ENCODE measurements at regions not wholly inside any gene's neighbourhood (a gene's known extent, or its start where the extent isn't known, plus 50 kb on each side); places are given as distances from the start of the nearest gene placed in this dataset.

GRCh38 chr1:112059679-112060078 lies 70.2 kb upstream of the KCND3 start:
- H3K36me3 ChIP-seq (ENCODE audit: insufficient read depth, low read length): no peaks in the 10 kb centered on the region
- TF ChIP-seq, protein P1, sequence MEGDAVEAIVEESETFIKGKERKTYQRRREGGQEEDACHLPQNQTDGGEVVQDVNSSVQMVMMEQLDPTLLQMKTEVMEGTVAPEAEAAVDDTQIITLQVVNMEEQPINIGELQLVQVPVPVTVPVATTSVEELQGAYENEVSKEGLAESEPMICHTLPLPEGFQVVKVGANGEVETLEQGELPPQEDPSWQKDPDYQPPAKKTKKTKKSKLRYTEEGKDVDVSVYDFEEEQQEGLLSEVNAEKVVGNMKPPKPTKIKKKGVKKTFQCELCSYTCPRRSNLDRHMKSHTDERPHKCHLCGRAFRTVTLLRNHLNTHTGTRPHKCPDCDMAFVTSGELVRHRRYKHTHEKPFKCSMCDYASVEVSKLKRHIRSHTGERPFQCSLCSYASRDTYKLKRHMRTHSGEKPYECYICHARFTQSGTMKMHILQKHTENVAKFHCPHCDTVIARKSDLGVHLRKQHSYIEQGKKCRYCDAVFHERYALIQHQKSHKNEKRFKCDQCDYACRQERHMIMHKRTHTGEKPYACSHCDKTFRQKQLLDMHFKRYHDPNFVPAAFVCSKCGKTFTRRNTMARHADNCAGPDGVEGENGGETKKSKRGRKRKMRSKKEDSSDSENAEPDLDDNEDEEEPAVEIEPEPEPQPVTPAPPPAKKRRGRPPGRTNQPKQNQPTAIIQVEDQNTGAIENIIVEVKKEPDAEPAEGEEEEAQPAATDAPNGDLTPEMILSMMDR (conservative IDR thresholded peaks at IDR 0.05; ENCODE audit: low read length): no peak
- TF ChIP-seq EZH2phosphoT487 (IDR thresholded peaks at IDR 0.05; ENCODE audit: borderline replicate concordance): no peak
- H3K27me3 ChIP-seq (ENCODE audit: insufficient read depth, low read length, poor library complexity, severe bottlenecking): no peaks in the 10 kb centered on the region
- H3K79me2 ChIP-seq (ENCODE audit: insufficient read depth, low read length): no peaks in the 10 kb centered on the region
- H3F3A ChIP-seq (ENCODE audit: low read depth): no peaks in the 10 kb centered on the region
- no peaks in the 10 kb centered on the region for H3K4me1 ChIP-seq (ENCODE audit: insufficient read depth, low read length, poor library complexity, severe bottlenecking)
- no peaks in the 10 kb centered on the region for H3K9me2 ChIP-seq (replicated peaks; ENCODE audit: low read depth, low read length)
- no peak overlapping the region for H2AFZ ChIP-seq (ENCODE audit: low read length)
- no peak overlapping the region for H3K9ac ChIP-seq (ENCODE audit: low read depth, low read length, poor library complexity, severe bottlenecking)
- no peaks in the 10 kb centered on the region for H3K9me3 ChIP-seq (ENCODE audit: insufficient read depth, low read depth, low read length)
- no peak overlapping the region for H3K4me3 ChIP-seq (ENCODE audit: low read length, poor library complexity, severe bottlenecking)
- H4K20me1 ChIP-seq (ENCODE audit: insufficient read depth, low read length, poor library complexity, severe bottlenecking): no peaks in the 10 kb centered on the region
- H3K4me2 ChIP-seq (ENCODE audit: low read depth, low read length, poor library complexity, severe bottlenecking): no peak overlapping the region

GRCh38 chr1:112060261-112060660 lies 70.8 kb upstream of the KCND3 start:
- no peak for TF ChIP-seq EZH2phosphoT487 (IDR thresholded peaks at IDR 0.05; ENCODE audit: borderline replicate concordance)
- TF ChIP-seq, protein P1 (conservative IDR thresholded peaks at IDR 0.05; ENCODE audit: low read length): no peak
- Histone ChIP-seq H3K36me3 (ENCODE audit: insufficient read depth, low read length) (no peaks in the 10 kb centered on the region), H3K4me1 (ENCODE audit: insufficient read depth, low read length, poor library complexity, severe bottlenecking) (no peaks in the 10 kb centered on the region), H2AFZ (ENCODE audit: low read length) (no peak overlapping the region), H3K4me2 (ENCODE audit: low read depth, low read length, poor library complexity, severe bottlenecking) (no peak overlapping the region), H3K27me3 (ENCODE audit: insufficient read depth, low read length, poor library complexity, severe bottlenecking) (no peaks in the 10 kb centered on the region), H3K9ac (ENCODE audit: low read depth, low read length, poor library complexity, severe bottlenecking) (no peak overlapping the region), H3K4me3 (ENCODE audit: low read length, poor library complexity, severe bottlenecking) (no peak overlapping the region), H3F3A (ENCODE audit: low read depth) (no peaks in the 10 kb centered on the region), H3K9me3 (ENCODE audit: insufficient read depth, low read depth, low read length) (no peaks in the 10 kb centered on the region), H3K79me2 (ENCODE audit: insufficient read depth, low read length) (no peaks in the 10 kb centered on the region), H3K9me2 (replicated peaks; ENCODE audit: low read depth, low read length) (no peaks in the 10 kb centered on the region), H4K20me1 (ENCODE audit: insufficient read depth, low read length, poor library complexity, severe bottlenecking) (no peaks in the 10 kb centered on the region)

DNA sequence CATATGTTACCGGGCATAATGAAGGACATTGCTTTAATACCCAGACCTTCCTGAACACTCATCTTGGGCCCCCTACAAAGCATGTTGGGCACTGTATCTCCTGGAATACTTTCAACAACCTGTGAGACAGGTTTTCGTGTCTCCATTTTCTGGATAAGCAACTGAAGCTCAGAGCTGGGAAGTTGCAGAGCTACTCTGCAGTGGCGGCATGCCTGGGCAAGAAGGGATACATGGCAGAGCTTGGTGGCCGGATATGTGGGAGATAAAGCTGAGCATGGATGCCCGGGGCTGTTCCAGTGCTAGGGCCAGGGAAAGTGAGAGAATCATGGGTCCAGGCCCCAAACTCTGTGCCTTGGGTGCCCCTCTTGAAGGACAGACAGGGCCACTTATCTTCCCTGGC lies 71.6 kb upstream of the KCND3 start:
- Histone ChIP-seq H3K9me2 (replicated peaks; ENCODE audit: low read depth, low read length) (no peaks in the 10 kb centered on the region), H3K4me3 (ENCODE audit: low read length, poor library complexity, severe bottlenecking) (no peak overlapping the region), H3K4me1 (ENCODE audit: insufficient read depth, low read length, poor library complexity, severe bottlenecking) (no peaks in the 10 kb centered on the region), H3K4me2 (ENCODE audit: low read depth, low read length, poor library complexity, severe bottlenecking) (no peak overlapping the region), H3K9me3 (ENCODE audit: insufficient read depth, low read depth, low read length) (no peaks in the 10 kb centered on the region), H3F3A (ENCODE audit: low read depth) (no peaks in the 10 kb centered on the region), H3K27me3 (ENCODE audit: insufficient read depth, low read length, poor library complexity, severe bottlenecking) (no peaks in the 10 kb centered on the region), H4K20me1 (ENCODE audit: insufficient read depth, low read length, poor library complexity, severe bottlenecking) (no peaks in the 10 kb centered on the region), H2AFZ (ENCODE audit: low read length) (no peak overlapping the region), H3K36me3 (ENCODE audit: insufficient read depth, low read length) (no peaks in the 10 kb centered on the region), H3K9ac (ENCODE audit: low read depth, low read length, poor library complexity, severe bottlenecking) (no peak overlapping the region), H3K79me2 (ENCODE audit: insufficient read depth, low read length) (no peaks in the 10 kb centered on the region)
- TF ChIP-seq, protein P1 (conservative IDR thresholded peaks at IDR 0.05; ENCODE audit: low read length): no peak
- TF ChIP-seq EZH2phosphoT487 (IDR thresholded peaks at IDR 0.05; ENCODE audit: borderline replicate concordance): no peak
